GM21515 (cell line): ENCODE measurements at regions not wholly inside any gene's neighbourhood (a gene's known extent, or its start where the extent isn't known, plus 50 kb on each side); places are given as distances from the start of the nearest gene placed in this dataset.
"Not testable (repeated sequence)": the region's sequence is repeated elsewhere in the genome, so short reads cannot be mapped to it uniquely, and the experiment has no call there.

Experiments
- ATAC-seq: cut with Tn5 transposase; IDR thresholded peaks from one replicate; pipeline ENCODE4 v1.9.1; 2021; ENCODE audit not compliant: unreplicated experiment

DNA sequence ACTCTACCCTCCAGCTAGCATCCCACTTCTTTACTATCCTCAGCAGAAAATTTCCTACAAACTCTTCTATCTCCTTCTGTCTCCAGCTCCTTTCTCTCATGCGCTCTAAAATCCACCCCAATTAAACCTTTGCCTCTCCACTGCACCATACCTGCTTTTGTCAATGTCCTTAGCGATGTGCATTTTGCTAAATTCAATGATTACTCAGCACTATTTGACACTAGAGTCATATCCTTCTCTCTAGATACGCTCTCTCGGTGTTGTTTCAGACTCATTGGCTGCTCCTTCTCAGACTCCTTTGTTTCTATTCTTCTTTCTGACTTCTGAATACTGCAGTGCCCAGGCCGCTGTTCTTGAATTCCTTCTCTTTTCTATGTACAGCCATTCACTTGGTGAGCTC lies 144.2 kb downstream of the HLX start:
- ATAC-seq, result no peak

- ATAC-seq, result no peak
These were observed 146.3 kb downstream of the HLX start for GRCh38 chr1:221025501-221025900.

DNA sequence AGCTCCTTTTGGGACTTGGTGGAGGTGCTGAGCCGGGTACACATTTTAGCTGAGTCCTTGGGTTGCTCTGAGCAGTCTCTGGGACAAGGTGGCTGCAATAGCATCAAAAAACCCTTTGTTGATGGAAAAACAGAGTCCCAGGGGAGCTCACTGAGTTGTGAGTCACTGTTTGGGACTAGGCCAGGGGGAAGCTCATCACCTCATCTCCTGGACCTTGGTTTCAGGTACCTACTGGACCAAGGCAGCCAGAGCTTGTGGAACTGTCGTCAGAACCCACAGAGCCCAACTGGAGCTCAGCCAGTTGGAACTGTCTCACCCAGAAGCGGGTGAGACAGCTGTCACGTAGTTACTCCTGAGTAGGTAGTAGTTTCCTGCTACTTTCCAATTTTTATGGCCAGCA lies 146.7 kb downstream of the HLX start:
- ATAC-seq, result no peak

DNA sequence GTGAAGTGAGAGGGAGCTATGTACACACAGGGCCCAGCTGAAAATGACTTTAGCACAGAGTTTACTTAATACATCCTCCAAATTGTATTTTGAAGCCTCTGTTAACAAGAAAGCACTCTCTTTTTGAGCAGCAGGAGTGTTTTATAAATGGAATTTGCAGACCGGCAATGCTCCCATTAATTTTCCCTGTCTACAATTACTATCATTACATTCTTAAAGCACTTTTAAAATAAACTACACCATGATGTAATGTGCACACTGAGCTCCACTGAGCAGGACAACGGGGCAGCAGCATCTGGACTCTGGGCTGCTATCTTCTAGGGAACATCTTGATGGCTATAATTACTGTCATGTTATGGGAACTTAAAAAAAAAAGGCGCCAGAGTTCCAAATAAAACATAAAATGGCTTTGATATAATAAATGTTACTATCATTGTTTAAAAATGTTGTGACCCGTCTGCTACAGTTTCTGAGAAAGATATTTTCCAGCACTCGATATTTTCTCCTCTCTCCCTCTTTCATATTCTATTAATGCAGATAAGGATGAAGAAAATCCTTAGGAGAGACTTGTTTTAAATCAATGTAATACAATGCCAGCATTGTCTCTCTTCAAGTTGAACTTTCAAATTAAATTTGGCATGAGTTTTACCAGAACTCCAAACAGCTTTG lies 150.9 kb downstream of the HLX start:
- no peak for ATAC-seq

DNA sequence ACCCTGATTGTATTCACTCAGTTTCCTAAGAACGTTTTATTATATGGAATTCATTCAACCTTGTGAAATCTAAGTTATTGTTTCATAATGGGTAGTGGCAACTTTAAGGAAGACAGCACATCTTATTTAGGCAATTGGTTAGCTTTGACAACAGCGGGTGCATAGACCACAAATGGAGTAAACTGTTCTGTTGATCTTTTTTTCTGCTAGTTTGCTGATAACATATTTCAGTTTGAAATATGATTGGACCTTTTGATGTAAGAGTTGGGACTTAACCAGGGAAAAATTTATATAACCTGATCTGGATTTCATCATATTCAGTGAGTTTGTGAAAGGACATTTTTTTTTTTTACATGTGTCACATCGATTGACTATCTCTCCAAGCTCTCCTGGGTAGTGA lies 151.7 kb downstream of the HLX start:
- ATAC-seq, result no peak

DNA sequence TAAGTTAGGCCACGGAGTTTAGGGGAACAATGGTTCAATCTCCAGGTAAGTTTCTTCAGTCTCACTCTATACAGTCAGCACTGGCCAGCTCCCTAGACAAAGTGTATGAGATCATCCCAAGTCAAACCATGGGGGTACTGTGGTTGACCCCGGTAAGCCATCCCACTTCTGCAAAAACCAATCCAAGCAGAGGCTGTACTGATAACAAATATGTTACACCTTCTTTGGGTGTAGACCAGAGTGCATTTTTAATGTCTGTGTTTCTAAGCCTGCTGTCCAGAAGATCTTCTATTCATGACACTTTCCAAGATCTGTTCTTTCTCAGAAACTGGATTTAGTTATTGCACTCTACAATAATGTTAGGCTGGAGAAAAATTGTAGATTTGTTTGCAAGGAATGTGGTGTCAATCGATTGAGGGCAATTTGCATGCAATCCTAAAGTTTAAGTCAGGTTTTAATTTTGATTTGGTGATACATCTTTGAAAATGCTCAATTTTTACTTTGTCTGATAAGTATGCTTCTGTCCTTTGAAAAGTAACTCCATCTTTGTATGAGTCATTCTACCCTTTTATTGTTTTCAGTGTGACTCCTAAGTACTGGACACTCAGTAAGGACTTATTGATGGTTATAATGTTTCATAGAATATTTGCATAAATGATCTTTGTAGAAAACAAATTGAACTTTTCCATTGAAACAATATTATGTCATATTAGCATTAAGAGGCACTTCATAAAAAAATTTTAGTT lies 152.4 kb downstream of the HLX start:
- ATAC-seq, result no peak

GRCh38 chr1:221032204-221032585 lies 153.0 kb downstream of the HLX start:
- ATAC-seq, result no peak

DNA sequence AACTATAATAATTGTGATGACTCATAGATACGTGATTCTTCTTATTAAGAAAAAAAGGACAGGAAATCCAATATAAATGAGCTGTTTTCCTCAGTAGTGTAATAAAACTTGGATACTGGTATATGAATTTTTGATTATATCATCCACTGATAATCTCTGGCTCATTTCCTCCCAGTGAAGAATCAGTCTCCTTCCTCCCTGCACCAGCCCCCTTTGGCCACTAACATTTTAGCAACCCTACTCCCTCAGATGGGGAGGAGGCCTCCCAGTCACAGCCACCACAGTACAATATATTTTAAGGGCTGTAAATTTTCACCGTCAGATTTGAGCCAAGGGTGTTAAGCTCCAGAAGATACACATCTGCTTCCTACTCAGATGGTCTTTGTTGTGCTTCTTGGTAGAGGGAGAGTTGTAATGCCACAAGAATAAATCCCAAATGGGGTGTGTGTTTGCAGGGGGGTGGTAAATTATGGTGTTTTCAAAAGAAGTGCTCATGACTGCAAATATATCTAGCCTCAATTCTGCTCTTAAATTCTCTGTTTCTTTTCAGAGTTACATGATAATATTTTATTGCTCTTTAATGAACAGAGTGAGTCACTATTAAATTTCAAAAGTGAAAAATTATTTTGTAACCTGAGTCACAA lies 153.5 kb downstream of the HLX start:
- no peak for ATAC-seq

- ATAC-seq, result no peak
These were observed 156.5 kb downstream of the HLX start for GRCh38 chr1:221035662-221036153.

- ATAC-seq, result no peak
These were observed 160.4 kb downstream of the HLX start for GRCh38 chr1:221039616-221040015.

DNA sequence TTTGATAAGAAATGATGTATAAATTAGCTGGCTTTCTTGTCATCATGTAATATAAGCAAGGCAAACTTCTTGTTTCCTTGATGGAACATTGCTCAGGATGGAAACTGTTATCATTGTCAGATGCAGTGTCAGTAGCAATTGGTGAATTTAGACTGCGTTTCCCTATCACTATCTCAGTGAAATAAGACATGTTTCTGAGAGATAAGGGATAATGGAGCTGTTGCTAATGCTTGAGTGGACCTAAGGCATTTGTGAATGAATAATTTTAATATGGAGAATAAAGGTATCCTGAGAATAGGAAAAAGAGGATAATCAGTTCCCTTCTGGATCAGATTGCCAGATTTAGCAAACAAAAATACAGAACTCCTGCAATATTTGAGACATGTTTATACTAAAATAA lies 160.9 kb downstream of the HLX start:
- ATAC-seq, result no peak

DNA sequence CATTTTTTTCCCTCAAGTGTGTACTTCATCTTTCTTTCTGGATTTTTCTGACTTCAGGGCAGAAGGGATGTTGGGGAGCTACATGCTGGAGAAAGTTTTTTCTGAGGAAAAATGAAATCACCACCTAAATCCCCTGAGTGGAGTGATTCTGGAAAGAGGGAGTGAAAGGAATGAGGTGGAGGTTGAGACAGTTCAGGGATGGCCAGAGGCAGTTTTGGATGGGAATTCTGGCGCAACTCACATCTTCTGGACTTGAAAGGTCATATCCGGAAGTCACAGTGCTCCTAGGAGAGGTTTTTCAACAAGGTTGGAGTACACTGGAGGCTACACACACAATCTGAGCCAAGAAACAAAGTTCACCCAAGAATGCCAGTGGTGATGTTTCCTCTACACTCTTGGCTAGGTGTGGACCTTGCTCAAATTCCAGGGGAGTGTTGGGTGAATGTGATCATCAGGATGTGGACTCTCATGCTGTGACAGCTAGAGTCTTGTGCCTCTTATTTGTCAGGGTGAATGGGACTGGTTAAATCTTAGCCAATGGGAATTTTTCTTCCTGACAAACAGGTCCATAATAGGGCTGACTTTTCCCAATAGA lies 161.5 kb downstream of the HLX start:
- no peak for ATAC-seq

- no peak for ATAC-seq
These were observed 165.3 kb downstream of the HLX start for GRCh38 chr1:221044538-221044937.

DNA sequence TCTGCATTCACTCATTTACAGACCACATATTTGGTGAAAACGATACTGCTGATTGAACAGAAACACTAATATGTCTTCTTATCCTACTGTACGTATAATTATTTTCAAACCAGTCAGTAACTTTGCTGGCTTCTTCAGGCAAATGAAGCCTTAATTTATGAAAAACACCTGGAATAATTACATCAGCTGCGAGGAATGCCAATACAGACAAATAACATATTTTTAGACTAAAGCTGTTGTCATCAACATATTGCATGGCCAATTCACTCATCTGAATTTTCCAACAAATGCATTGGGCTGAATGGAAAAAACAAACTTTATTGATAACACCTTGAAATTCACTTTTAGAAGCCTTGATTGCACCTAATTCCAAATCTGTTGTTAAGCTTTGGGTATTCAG lies 165.9 kb downstream of the HLX start:
- no peak for ATAC-seq

GRCh38 chr1:221045842-221046831 lies 166.9 kb downstream of the HLX start:
- ATAC-seq, result peak; percentile 95

DNA sequence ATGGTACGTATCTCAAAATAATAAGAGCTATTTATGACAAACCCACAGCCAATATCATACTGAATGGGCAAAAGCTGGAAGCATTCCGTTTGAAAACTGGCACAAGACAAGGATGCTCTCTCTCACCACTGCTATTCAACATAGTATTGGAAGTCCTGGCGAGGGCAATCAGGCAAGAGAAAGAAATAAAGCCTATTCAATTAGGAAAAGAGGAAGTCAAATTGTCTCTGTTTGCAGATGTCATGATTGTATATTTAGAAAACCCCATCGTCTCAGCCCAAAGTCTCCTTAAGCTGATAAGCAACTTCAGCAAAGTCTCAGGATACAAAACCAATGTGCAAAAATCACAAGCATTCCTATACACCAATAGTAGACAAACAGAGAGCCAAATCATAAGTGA lies 172.1 kb downstream of the HLX start:
- ATAC-seq, result not testable (repeated sequence)

- ATAC-seq, result no peak
These were observed 174.6 kb downstream of the HLX start for GRCh38 chr1:221053889-221054288.

DNA sequence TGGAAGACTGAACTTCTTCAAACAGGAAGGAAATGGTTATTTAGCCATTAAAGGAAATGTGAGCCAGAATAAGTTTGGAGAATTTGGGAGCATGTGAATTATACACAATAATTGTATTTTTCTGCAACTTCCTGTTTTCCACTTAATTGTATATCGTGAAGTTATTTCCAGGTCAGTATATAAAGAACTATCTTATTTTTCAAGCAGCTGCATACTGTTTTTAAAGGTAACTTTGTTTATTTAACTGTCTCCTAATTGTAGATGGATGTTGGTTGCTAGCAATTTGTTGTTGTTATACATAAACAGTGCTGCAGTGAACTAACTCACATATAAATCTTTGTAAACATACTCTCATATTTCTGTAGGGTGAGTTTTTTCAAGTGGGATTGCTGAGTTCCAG lies 180.3 kb downstream of the HLX start:
- ATAC-seq, result no peak

GRCh38 chr1:221063651-221064050 lies 184.4 kb downstream of the HLX start:
- ATAC-seq, result no peak

DNA sequence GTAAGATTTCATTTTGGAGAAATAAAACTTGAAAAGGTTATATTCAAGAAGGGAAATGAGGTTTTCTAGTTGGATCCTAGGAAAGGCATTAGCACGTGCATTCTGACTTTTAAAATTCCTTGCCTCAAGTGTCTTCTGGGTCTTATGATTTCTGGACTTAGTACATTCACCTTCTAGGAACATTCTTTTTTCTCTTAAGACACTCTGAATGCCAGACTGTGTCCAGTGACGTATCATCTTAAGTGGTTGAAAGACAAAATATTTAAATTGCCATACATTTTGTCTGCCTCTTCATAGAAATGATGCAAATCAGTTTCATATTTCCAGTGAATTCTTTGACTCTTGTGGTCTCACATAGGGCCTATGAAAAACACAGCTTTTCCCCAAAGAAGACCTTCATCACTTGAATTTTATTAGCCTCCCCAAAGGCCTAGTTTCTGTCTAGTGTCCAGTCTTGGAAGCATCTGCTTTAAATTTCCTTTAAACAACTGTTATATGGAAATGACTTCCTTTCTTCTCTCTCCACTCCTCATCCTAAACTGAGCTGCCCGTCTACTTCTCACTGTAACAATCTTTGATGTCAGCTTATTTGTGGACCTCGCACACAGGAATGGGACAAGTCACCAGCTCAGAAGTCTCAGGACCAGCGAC lies 187.2 kb downstream of the HLX start:
- no peak for ATAC-seq
